ENCODE measurements at regions not wholly inside any gene's neighbourhood (a gene's known extent, or its start where the extent isn't known, plus 50 kb on each side); places are given as distances from the start of the nearest gene placed in this dataset.
"Not testable (repeated sequence)": the region's sequence is repeated elsewhere in the genome, so short reads cannot be mapped to it uniquely, and the experiment has no call there.

- no peak for DNase-seq (ENCODE audit: low read depth in 2 of 2)
These were observed 479.4 kb upstream of the ZEB2 start for GRCh38 chr2:144999071-144999875.

- no peak for DNase-seq (ENCODE audit: low read depth in 2 of 2)
These were observed 478.5 kb upstream of the ZEB2 start for GRCh38 chr2:144998435-144998834.

DNA sequence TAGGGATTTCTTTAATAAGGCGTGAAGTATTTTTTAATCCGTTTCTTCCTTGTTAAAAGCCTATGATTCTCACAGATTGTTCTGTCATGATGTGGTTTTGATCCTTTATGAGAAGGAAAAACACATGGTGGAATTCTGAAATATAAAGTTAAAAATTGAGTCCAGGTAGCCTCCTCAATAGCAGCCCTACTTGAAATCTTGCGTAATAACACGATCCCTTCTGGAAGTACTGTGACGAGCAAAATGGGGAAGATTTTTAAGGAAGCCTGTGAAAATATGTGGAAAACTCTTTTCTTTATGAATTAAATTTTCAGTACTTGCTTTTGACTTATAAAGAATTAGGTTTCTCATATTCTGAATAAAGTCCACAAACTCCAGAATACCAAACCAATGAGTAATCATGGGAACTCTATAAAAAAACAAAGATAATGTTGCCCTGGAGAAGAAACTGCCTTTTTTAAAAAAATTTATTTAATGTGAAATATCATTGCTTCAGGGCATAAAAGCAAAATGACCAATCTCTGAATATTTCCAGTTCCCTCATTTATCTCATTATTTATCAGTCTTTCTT lies 476.4 kb upstream of the ZEB2 start:
- no peak for DNase-seq (ENCODE audit: low read depth in 2 of 2)

DNA sequence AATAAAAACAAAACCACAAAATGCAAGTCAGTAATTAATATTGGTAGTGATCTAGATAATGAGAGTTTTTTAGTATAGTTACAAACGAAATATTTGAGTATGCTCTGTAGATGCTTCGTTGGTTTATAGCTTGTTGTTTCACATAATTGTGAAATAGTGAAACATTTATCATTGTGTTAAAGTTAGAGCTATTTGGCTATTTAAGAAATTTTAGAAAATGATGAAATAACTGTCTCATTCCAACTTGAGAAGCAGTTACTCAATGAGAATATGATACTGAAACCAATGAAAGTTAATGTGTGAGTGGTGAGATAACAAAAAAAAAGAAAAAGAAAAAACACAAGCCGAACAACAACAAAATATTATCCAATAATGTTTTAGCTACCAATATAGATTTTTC lies 475.6 kb upstream of the ZEB2 start:
- DNase-seq (ENCODE audit: low read depth in 2 of 2): no peak

DNA sequence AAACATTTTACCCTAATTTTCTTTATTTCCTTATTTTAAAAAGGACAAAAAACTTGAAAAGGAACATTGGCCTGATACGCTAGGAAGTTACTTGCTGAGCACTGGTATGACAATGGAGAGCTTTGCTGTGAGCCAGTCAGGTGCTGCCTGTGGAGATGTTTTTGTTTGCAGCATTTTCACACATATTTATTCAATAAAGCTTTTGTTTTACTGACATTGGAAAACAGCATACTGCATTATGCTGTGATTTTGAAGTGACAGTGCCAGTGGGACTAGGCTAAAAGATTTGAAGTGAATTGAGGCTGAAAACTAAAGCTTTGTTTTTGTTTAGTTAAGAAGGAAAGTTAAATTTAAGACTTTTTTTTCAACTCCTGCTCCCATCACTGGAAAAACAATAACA lies 470.7 kb upstream of the ZEB2 start:
- DNase-seq (ENCODE audit: low read depth in 2 of 2): no peak

- DNase-seq (ENCODE audit: low read depth in 2 of 2): no peak
These were observed 469.8 kb upstream of the ZEB2 start for GRCh38 chr2:144989579-144990270.

DNA sequence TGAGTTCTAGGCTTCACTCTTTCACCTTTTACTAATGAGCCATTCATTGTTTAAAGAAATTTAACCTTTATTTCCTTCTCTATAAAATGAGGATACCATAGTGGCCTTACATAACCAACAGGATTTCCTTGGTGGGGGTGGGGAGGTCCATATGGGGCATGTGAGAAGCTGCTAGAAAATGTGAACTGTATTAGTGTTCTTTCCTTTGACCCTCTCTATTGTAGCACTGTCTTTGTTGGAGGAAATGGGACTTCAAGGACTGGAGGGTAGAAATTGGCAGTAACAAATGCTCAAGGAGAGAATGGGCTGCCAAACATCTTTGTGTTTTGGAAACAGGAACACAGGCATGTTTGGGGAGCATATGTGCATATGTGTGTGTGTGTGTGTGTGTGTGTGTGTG lies 468.7 kb upstream of the ZEB2 start:
- DNase-seq (ENCODE audit: low read depth in 2 of 2): no peak

DNA sequence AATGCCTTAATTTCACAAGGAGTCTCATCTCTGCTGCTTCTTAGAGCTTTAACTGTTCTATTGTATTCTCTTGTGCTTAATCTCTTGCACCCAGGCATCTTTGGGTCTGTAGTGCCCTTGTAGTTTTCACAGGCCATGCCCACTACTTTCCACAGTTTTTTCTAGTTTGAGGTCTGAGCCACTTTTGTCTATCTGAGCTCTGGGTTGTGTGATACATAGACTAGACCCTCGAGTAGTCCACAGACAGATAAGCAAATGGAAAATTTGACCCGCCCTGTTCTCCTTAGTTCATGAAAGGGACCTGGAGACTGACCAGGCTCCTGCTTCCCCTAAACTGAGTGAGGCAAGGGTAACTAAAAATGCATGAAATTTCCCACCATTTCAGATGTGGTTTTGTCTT lies 466.8 kb upstream of the ZEB2 start:
- no peak for DNase-seq (ENCODE audit: low read depth in 2 of 2)

- no peak for DNase-seq (ENCODE audit: low read depth in 2 of 2)
These were observed 464.1 kb upstream of the ZEB2 start for GRCh38 chr2:144984038-144984437.

DNA sequence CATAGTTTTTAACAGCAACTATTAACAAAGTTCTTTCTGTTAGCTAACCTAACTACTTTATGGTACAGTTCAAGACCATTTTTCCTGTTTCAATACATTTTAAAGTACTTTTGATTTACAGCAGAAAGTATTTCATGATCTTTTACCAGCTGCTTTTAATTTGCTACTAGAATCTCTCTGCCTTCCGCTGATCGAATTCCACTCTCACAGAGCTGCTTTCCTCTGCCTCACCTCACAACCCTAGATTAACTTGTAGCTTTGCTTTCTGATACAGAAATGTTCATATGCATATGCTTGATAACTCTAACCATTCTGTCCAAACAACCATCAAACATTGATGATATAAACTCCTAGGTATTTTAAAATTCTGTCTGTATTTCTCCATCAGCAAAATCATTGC lies 463.2 kb upstream of the ZEB2 start:
- no peak for DNase-seq (ENCODE audit: low read depth in 2 of 2)

DNA sequence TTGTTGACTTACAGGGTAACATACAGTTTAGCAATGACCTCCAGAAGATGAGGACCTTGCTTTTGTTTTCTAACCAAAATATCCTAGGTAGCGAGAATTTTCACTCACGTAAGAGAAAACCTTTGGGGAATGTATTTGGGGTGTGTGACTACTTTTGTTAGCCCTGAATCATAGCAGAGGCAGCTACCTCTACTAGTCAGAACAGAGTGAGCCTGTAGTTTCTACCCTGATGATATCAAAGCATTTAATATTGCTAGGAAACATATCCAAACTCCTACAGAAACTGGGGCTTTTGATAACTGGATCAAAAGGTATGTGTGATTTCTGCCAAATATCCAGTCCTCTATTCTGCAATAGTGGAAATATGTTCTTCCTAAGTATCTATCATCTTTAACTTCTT lies 462.6 kb upstream of the ZEB2 start:
- no peak for DNase-seq (ENCODE audit: low read depth in 2 of 2)

DNA sequence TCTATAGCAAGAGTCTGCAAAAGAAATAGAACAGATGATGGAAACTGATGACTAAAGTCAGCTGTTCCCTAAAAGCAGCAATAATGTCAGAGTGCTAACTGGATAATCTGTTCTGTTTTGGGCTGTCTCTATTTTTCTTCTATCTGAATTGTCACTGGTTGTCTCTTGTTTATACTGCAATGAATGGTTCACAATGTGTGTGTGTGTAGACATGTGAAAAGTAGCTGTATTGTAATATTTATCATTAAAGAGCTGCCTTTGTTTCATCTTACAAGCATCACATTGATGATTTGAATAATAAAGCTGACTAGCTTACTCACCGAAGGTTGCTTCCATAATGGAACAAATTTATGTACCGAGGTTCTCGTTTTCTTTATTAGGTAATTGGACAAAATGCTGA lies 456.0 kb upstream of the ZEB2 start:
- no peak for DNase-seq (ENCODE audit: low read depth in 2 of 2)

DNA sequence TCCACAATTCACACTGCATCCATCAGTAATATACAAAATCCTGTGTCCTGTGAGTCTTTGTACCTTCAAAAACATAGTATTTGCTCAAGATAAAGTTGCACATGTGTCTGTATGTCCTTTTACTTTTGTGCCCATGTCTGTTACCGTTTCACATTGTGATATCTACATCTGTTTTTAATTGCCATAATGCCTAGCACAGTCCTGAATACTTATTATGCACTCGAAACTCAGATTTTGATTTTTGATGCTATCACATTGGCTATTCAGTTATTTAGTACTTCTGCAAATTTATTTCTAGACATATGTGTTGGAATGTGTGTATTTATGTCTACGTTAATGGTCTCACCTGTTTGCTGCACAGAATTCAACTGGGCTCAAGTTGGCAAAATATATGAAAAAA lies 452.8 kb upstream of the ZEB2 start:
- no peak for DNase-seq (ENCODE audit: low read depth in 2 of 2)

DNA sequence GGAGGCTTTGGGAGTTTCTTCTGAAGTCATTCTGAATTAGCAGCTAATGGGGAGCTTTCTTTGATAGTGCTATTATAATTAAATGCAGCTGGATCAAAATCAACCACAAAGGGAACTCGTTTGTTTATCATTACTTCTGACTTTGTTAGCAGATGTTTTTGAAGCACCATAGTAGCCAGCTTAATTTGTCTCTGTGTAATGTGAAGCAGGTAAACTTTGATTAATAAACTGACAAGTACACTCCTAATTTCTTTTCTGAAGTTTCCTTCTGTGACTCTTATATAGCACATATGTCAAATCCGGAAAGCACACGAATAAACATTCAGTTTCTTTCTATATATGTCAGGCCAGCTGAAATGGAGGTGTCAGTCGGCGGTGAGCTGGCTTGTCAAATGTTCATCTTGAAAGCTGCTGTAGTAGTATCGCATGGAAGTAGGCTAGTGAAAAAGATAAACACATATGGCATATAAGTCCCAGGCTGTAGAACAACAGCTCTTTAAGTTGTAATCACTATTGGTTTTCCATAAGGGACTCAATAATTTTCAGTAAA lies 451.9 kb upstream of the ZEB2 start:
- no peak for DNase-seq (ENCODE audit: low read depth in 2 of 2)

DNA sequence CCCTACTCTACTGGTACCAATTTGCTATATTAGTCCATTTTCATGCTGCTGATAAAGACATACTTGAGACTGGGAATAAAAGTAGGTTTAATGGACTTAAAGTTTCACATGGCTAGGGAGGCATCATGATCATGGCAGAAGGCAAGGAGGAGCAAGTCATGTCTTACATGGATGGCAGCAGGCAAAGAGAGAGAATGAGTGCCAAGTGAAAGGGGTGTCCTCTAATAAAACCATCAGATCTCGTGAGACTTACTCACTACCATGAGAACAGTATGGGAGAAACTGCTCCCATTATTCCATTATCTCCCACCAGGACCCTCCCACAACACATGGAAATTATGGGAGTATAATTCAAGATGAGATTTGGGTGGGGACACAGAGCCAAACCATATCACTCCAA lies 450.5 kb upstream of the ZEB2 start:
- DNase-seq (ENCODE audit: low read depth in 2 of 2): not testable (repeated sequence)

- not testable (repeated sequence) for DNase-seq (ENCODE audit: low read depth in 2 of 2)
These were observed 449.6 kb upstream of the ZEB2 start for GRCh38 chr2:144969564-144969963.

GRCh38 chr2:144967961-144968360 lies 448.0 kb upstream of the ZEB2 start:
- DNase-seq (ENCODE audit: low read depth in 2 of 2): no peak

GRCh38 chr2:144965172-144965571 lies 445.3 kb upstream of the ZEB2 start:
- no peak for DNase-seq (ENCODE audit: low read depth in 2 of 2)

- DNase-seq (ENCODE audit: low read depth in 2 of 2): no peak
These were observed 443.1 kb upstream of the ZEB2 start for GRCh38 chr2:144963031-144963430.

- DNase-seq (ENCODE audit: low read depth in 2 of 2): no peak
These were observed 439.5 kb upstream of the ZEB2 start for GRCh38 chr2:144959416-144959815.

- no peak for DNase-seq (ENCODE audit: low read depth in 2 of 2)
These were observed 431.1 kb upstream of the ZEB2 start for GRCh38 chr2:144950899-144951560.

DNA sequence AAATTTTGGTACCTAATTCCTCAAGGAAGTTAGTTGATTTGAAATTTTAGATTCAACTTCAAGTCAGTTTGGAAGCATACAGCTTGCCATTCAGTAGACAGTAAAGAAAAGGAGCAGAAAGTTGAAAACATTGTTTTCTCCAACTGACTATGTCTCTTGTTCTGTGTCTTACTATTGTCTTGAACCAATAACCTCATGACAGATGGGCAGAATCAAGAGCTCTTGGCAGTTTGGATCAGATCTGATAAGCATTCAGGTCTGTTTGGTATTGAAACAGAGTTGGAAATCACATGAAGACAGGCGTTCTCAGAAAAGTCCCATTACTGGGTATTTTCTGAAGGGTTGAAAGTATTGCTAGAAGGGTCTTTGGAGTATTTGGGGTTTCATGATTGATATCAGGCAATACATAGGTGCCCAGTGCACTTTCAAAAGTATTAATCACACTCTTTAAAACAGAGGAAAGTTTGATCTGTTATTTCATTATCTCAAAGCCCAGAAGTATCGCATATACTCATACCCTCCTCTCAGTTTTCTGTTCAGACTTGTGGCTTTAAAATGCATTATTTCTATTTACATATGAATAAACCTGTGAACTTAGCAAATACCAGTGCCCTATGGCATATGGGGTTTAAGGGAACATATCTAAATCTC lies 428.4 kb upstream of the ZEB2 start:
- no peak for DNase-seq (ENCODE audit: low read depth in 2 of 2)
